ENCODE measurements at regions not wholly inside any gene's neighbourhood (a gene's known extent, or its start where the extent isn't known, plus 50 kb on each side); places are given as distances from the start of the nearest gene placed in this dataset.
"Not testable (repeated sequence)": the region's sequence is repeated elsewhere in the genome, so short reads cannot be mapped to it uniquely, and the experiment has no call there.

DNA sequence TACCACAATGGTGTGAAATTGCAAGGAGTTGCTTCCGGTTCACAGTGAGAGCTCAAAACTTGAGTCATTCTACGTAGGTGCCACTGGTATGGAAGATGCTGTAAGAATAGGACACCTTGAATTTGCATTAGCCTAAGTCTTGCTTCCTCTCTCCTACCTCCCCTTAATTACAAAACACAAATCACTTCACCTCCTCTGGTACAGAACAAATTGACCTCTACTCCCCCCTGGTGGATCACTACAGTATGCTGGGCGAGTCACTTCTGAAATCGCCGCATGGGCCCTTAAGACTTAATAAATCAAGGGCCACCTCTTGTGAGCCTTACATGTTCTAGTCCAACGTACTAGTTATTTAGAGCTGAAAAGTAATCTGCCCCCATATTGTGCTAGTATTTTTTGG lies 145.3 kb upstream of the SMARCA2 start:
- peak; percentile 58 for DNase-seq
- in situ Hi-C loops (cut with MboI; ENCODE audit: low pct_unique_long_range_greater_than_20kb, low sequenced_read_pairs), result no loop called here

DNA sequence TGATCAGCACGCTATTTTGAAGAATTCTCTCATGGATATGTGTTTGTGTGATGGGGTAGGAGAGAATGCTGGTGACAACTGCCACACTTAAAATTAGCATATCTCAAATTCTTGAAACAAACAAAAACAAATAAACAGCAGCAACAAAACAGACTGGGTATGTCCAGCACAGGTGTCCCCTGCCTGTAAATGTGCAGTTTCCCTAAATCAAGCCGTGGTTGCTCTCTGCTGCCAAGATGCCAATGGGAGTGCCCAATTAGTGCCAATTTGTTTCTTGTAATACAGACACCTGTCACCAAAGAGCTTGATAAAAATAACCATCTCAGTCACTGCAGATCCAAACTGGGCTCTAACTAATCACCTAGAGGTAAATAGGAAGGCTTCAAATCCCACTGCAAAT lies 144.2 kb upstream of the SMARCA2 start:
- in situ Hi-C loops (cut with MboI; ENCODE audit: low pct_unique_long_range_greater_than_20kb, low sequenced_read_pairs), result no loop called here
- no peak for DNase-seq

DNA sequence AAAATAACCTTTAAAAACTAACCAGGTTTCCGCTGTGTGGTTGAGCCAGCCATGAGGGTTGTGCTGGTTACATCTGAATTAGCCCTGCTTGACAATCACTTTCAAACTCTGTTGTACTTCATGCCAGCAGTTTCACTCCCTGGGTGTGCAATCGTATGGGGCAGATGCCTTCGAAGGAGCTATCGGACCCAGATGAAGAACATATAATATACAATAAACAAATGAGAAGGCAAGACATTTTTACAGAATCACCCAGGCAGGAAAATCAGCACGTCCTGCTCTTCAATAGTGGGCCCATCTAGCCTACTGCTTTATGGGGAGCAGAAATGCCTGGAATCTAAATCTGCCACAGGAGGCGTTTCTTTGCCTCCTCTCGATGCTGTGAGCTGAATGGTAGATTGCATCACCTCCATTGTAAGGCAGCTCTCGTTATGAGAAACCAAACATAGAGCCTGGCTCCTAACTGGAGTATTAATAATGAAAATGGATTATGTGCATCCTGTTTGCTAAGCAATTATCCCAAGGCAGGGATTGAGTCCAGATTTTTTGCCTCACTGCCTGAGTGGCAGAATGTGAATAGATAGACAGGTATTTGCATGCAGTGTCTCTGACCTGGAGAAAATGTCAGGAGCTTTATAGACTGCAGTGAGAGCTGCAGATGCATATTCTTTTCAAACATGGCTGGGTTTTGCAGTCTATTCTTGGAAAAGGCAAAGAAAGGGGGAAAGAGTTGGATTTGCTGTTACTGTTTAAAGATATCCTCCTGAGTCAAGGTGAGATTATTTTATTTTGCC lies 143.3 kb upstream of the SMARCA2 start:
- no peak for DNase-seq
- in situ Hi-C loops (cut with MboI; ENCODE audit: low pct_unique_long_range_greater_than_20kb, low sequenced_read_pairs), result no loop called here

DNA sequence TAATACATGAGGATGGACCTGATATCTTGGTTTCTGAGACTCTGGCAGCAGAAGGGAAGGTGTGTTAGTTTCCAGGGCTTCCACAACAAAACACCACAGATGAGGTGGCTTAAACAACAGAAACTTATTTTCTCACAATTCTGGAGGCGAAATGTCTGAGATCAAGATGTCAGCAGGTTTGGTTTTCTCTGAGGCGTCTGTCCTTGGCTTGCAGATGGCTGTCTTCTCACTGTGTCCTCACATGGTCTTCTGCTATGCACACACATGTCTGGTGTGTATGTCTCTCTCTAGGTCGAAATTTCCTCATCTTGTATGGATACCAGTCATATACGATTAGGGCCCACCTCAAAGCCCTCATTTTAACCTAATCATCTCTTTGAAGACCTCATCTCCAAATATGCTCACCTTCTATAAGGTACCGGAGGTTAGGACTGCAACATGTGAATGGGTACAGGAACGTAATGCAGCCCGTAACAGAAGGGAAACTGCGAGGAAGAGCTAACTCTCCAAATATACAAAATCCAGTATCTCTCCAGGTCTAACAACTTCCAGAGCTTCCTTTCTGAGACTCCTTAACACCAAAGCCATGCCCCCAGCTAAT lies 139.8 kb upstream of the SMARCA2 start:
- in situ Hi-C loops (cut with MboI; ENCODE audit: low pct_unique_long_range_greater_than_20kb, low sequenced_read_pairs), result loop anchor here (25.0 kb wide), 1 partner anchor 112 kb away; no protein-coding TSS in a partner anchor
- DNase-seq, result no peak

DNA sequence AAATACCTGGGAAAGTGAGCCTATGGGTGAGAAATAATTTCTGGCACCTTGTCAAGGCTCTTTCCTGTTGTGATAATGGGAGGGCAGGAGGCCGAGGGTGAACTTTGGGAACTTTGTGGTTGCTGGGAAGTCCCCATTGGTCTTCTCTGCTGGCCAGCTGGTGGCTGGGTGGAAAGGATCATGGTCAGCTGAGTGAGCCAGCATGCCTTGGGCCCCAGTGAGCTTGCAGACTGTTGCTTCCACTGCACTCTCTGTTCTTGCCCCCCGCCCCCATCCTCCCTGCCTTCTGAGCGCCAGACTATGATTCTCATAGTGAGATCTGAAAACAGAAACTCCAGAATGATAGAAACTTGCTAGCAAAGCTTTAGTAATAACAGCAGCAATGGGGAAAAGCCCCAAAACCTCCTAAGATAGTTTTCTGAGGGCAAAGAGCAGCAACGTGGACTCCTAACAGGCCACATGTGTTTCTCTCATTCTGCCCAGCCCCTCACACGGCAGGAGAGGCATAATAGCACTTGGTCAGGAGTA lies 139.2 kb upstream of the SMARCA2 start:
- in situ Hi-C loops (cut with MboI; ENCODE audit: low pct_unique_long_range_greater_than_20kb, low sequenced_read_pairs), result loop anchor here (25.0 kb wide), 1 partner anchor 111 kb away; no protein-coding TSS in a partner anchor
- no peak for DNase-seq

DNA sequence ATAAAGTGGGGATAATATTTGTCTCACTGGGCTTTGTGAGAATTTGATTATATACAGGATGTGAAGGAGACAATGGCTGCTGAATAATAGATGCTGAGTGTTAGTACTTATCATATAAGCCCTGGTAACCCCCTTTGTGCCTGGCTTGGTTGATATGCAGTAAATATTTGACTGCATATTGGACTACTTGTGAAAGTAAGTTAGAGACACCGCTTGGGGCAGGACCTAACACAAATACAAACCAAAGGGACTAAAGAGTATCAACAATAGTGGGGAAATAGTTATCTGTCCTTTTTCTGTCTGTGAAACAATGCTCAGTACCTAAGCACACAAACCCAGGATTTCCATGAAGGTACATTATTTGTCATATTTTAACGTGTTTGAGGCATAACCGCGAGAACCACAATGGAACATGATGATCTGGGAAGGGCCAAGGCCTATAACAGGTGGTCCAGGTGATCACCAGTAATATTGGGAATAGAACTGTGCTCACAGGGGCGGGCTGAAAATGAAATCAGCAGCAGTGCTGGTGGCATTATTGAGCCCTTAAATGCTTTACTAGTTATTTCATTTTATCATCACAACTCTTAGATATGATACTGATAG lies 138.2 kb upstream of the SMARCA2 start:
- in situ Hi-C loops (cut with MboI; ENCODE audit: low pct_unique_long_range_greater_than_20kb, low sequenced_read_pairs), result loop anchor here (25.0 kb wide), 1 partner anchor 110 kb away; no protein-coding TSS in a partner anchor
- no peak for DNase-seq

DNA sequence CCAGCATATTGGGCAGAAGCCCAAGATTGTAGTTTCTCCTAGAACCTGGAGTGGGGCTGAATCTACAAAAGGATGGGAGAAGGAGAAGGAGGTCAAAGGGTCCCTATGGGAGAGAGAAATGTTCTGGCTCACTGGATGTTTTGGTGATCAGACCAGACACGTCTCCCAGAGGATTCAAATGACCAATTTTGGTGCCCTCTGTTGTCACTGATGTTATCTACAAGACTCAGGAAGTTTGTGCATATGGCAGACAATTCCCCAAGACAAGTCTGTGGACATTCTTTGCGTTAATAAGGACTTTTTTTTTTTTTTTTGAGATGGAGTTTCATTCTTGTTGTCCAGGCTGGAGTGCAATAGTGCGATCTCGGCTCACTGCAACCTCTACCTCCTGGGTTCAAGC lies 137.2 kb upstream of the SMARCA2 start:
- in situ Hi-C loops (cut with MboI; ENCODE audit: low pct_unique_long_range_greater_than_20kb, low sequenced_read_pairs), result loop anchor here (25.0 kb wide), 1 partner anchor 109 kb away; no protein-coding TSS in a partner anchor
- DNase-seq, result no peak

DNA sequence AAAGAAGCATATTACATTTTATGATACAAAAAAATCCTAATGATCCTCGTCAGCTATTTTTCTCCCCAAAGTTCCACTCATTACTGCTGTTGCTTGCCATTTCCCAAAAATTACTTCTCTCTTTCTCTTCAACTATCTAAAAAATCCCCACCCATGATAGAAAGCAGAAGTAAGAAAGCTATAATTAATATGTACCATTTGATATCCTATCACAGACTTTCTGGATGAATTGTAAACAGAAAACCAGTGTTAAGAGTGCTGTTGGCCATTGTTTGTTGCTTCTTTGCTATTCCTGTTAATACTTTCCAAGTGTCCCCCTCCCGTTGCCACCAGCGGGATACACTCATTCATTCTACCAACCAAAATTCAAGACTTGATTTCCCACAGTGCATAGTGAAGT lies 136.3 kb upstream of the SMARCA2 start:
- no peak for DNase-seq
- in situ Hi-C loops (cut with MboI; ENCODE audit: low pct_unique_long_range_greater_than_20kb, low sequenced_read_pairs), result loop anchor here (25.0 kb wide), 1 partner anchor 108 kb away; no protein-coding TSS in a partner anchor

DNA sequence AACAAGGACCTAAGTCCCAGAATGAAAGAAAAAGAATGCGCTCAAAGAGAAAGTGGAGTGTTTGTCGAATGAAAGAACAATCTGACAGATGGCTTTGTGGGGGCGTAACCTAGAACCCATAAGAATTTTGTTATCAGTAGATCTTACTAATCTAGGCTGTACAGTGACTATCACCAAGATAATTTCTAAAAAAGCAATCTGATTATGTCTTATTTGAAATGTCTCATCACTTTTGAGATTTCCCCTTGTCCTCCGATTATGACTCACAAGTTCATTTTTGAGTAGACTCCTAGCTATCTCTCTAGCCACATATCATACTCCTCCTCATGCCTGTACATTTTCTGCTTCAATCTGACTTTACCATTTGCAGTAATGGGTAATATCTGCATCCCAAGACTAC lies 135.6 kb upstream of the SMARCA2 start:
- no peak for DNase-seq
- in situ Hi-C loops (cut with MboI; ENCODE audit: low pct_unique_long_range_greater_than_20kb, low sequenced_read_pairs), result loop anchor here (25.0 kb wide), 1 partner anchor 108 kb away; no protein-coding TSS in a partner anchor

DNA sequence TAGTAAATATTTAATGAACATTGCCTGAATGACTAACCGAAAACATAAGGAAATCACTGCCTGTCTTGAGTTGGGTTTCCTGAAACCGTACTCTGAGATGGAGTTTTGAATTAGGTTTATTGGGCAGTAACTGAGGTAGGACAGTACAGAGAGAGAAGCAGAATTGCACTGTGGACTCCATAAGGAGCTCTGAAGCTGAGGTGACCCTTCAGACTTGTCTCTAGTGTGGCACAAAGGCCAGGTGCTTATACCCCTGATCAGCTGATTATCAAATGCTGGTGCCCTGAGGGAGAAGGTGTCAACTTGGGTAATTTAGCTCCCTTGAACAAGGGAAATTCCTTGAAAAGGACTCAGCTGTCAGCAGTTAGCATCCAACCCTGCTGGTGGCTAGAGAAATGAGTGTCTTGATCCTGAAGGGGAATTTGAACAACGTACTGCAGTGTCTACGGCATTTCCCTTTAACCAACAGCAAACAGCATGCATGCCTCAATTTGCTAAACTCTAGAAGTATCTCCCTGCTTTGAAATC lies 135.0 kb upstream of the SMARCA2 start:
- no peak for DNase-seq
- in situ Hi-C loops (cut with MboI; ENCODE audit: low pct_unique_long_range_greater_than_20kb, low sequenced_read_pairs), result loop anchor here (25.0 kb wide), 1 partner anchor 107 kb away; no protein-coding TSS in a partner anchor

DNA sequence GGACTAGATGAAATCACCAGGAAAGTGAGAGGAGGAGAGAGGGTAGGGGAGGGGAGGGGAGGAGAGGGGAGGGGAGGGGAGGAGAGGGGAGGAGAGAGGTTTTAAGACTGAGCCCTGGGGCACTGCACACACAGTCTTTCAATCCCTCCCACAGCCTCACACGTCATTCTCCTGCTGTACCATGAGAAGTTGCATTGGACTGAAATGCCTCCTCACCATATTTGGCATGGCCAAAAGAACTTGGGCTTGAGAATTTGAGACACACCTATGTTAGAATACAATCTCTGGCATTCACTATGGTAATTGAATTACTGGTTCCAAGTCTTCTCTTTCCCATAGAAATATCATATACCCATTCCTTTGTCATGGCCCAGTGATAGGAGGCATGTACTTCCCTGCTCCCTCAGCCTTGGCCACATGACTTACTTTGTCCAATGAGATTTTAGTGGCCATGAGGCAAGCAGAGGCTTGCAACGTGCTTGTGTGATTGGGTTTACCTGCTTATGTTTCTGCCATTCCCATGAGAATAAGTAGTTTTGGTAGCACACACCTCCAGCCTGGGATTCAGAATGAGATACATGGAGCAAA lies 133.3 kb upstream of the SMARCA2 start:
- in situ Hi-C loops (cut with MboI; ENCODE audit: low pct_unique_long_range_greater_than_20kb, low sequenced_read_pairs), result loop anchor here (25.0 kb wide), 1 partner anchor 105 kb away; no protein-coding TSS in a partner anchor
- no peak for DNase-seq

DNA sequence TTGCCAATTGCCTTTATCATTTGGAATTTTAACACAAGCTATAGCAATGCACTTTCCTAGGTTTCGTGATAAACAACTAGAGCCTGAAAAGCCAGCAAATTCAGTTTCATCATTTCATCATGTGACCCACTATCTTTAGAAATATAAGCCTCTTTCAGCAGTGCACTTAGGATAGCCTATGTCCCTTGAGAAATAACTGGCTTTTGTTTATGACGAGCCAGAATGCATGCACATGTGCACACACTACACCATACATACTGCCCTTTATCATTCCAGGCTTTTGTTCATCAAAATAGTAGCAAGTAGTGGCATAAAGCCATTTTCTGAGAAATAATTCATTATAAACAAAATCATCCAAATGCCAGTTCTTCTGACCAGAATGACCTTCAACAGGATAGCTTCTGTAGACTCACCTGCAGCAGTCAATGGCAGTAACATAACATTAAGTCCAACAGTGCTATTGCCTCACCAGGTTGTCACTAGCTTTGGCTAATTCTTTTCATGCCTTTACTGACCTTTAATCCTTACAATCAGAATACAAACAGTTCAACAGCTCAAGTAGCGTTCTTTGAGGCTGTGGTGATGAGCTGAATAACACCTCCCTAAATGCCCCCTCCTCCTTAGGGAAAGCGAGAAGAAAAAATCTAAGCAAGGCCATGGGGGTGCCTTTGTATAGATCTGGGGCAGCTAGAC lies 132.3 kb upstream of the SMARCA2 start:
- DNase-seq, result no peak
- in situ Hi-C loops (cut with MboI; ENCODE audit: low pct_unique_long_range_greater_than_20kb, low sequenced_read_pairs), result loop anchor here (25.0 kb wide), 1 partner anchor 104 kb away; no protein-coding TSS in a partner anchor

DNA sequence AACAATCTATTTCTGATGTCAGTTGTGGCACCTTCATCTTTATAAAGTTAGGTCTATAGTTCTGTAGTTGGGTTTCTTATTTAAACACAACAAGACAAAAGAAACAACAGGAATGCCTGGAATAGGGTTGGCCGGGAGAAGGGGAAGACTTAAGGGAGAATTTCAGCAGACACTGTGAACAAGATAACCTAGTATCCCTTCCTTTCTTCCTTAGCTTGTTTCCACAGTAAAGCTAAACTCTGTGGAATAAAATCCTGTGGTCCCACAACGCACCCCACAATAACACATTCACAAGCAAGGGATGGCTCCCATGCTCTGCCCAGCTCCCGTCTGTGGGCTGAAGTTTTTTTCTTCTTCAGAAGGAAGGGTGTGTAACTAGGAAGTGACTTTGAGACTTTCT lies 124.9 kb upstream of the SMARCA2 start:
- in situ Hi-C loops (cut with MboI; ENCODE audit: low pct_unique_long_range_greater_than_20kb, low sequenced_read_pairs), result loop anchor here (25.0 kb wide), 1 partner anchor 97 kb away; no protein-coding TSS in a partner anchor
- no peak for DNase-seq

DNA sequence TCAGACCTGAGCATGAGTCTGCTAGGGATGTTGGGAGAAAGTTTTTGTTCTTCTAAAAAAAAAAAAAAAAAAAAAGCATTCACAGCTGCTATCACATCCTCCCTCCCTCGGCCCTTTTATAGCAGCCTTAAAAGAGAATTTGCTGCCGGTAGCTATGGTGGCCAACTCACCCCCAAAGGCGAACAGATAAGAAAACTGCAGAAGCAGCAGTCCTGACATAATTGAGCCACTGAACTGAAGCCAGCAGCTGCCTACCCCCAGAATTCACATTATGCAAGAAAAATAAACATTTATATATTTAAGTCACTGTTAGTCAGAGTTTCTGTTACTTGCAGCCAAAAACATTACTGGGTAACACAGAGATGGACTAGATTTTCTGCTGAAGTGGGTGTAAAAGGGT lies 124.3 kb upstream of the SMARCA2 start:
- in situ Hi-C loops (cut with MboI; ENCODE audit: low pct_unique_long_range_greater_than_20kb, low sequenced_read_pairs), result loop anchor here (25.0 kb wide), 1 partner anchor 96 kb away; no protein-coding TSS in a partner anchor
- no peak for DNase-seq

DNA sequence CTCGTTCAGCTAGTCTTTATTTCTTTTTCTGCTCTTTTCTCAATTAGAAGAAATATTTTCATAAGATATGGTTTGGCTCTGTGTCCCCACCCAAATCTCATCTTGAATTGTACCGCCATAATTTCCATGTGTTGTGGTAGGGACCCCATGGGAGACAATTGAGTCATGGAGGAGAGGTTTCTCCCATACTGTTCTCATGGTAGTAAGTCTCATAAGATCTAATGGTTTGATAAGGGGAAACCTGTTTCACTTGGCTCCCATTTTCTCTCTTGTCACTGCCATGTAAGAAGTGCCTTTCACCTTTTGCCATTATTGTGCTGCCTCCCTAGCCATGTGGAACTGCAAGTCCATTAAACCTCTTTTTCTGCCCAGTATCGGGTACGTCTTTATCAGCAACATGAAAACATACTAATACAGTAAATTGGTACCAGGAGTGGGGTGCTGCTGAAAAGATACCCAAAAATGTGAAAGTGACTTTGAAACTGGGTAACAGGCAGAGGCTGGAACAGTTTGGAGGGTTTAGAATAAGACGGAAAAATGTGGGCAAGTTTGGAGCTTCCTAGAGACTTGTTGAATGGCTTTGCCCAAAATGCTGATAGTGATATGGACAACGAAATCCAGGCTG lies 112.0 kb upstream of the SMARCA2 start:
- in situ Hi-C loops (cut with MboI; ENCODE audit: low pct_unique_long_range_greater_than_20kb, low sequenced_read_pairs); DNase-seq: not testable (repeated sequence)

DNA sequence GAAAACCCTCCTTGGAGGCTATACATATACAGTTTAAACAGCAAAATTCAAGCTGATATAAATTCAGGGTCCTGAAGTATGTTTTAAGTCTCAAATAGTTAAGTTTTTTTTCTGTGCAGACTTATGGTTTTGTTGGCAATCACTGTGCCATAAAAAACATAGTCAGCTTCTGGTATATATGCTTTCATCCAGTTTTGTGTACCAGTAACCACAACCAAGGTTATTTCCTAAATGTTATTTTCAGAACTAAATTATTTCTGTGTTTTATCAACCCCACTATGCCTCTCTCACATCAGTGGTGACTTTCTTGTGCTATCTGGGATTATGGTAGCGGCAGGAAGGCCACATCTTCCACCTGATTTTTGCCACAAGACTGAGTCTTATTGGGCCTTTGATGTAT lies 107.7 kb upstream of the SMARCA2 start:
- in situ Hi-C loops (cut with MboI; ENCODE audit: low pct_unique_long_range_greater_than_20kb, low sequenced_read_pairs), result no loop called here
- no peak for DNase-seq

DNA sequence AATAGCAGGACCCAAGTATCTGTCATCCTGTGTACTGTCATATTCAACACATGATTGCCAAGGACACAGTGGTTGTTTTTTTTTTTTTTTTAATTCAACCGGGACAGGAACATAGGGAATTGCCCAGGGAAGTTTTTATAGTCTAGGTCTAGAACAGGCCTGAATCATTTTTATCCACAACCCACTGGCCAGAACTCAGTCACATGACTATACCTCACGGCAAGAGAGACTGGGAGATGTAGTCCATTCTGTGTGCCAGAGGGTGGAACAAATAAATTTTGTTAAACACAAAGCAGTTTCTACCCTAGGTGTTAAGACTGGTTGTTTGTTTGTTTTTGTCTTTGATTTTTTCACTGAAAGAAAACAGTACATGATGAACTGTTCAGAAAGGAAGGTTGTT lies 105.8 kb upstream of the SMARCA2 start:
- in situ Hi-C loops (cut with MboI; ENCODE audit: low pct_unique_long_range_greater_than_20kb, low sequenced_read_pairs), result no loop called here
- DNase-seq, result no peak

DNA sequence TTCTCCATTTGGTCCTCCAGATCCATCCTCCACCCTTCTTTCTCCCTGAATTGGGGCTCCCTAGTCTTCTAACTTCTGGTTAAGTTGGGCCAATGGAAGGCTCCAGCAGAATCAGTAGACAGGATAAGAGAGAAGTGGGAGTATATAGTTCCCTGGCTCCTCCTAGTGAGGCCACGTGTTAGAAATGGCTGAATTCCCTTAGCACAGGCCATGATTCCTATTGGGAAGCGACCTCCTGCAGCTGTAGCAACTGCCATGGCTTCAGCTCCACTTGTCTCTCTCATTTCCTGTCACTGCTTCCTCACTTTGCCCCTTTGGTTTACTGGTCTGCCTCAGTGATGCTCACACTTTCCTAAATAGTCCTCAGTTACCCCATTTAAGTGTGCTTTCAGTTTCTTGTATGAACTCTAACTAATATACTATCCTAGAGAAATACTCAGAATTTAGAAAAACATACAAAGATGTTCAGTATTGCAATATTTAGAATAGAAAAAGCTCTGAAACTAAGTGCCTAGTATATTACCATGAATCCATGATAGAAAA lies 104.8 kb upstream of the SMARCA2 start:
- DNase-seq, result no peak

More for the DNA sequence above, 104.8 kb upstream of the SMARCA2 start:
- in situ Hi-C loops (cut with MboI; ENCODE audit: low pct_unique_long_range_greater_than_20kb, low sequenced_read_pairs), result no loop called here

Data from KBM-7 (cell line).